Pancreas (tissue), 10 donors: ENCODE measurements at regions not wholly inside any gene's neighbourhood (a gene's known extent, or its start where the extent isn't known, plus 50 kb on each side); places are given as distances from the start of the nearest gene placed in this dataset.

Experiments
- ATAC-seq, 4 donors: fragments of 200-7000 bp; cut with Tn5 transposase; one replicate each; pipeline versions ENCODE4 v1.8.0 to v1.9.1; 2020; ENCODE audit warnings: mild to moderate bottlenecking in 4 of 4, moderate library complexity in 4 of 4
- DNase-seq, 6 donors: peaks; one replicate each; pipeline ENCODE4 v3.0.0-alpha.2; 2020
- FAIRE-seq: peaks from 2 replicates; lab custom pipeline; 2012; peaks lifted over from hg19 to GRCh38; lab: Jason Lieb, UNC
- H3K27ac ChIP-seq, 4 donors: fragments of 200-600 bp; sonication (generic); 1 replicate in 3 of 4; 2 replicates in 1 of 4; pipeline versions ENCODE4 v1.5.0 to v1.8.0; 2020
- H3K27me3 ChIP-seq, 4 donors: fragments of 200-600 bp; one replicate each; pipeline ENCODE4 v1.8.0; 2021
- H3K36me3 ChIP-seq, 3 donors: fragments of 200-600 bp; sonication (generic) in 1 of 3; one replicate each; pipeline versions ENCODE4 v1.5.0 to v1.8.0; 2020 to 2021
- H3K4me1 ChIP-seq, 3 donors: fragments of 200-600 bp; one replicate each; pipeline ENCODE4 v1.8.0; 2021
- H3K4me3 ChIP-seq, 4 donors: fragments of 200-600 bp; sonication (generic) in 2 of 4; one replicate each; pipeline versions ENCODE4 v1.5.0 to v1.8.0; 2020 to 2021
- H3K9me3 ChIP-seq, 4 donors: fragments of 200-600 bp; one replicate each; pipeline ENCODE4 v1.8.0; 2021
- WGBS, 2 donors: extraction: QIAGEN DNeasy Blood & Tissue Kit; methylation state at CpG; one replicate each; pipeline ENCODE4 v1.1.7; 2013; 5-methylcytosine and 5-hydroxymethylcytosine counted together
- intact Hi-C, 3 donors: fragments of 100-400 bp; cut with DNase I; formaldehyde crosslinking; loops; one replicate each; pipeline versions ENCODE4 v1.11.1 to v1.14.2; 2022
- TF ChIP-seq, protein P1 (sequence below), 4 donors: fragments of 200-600 bp; sonication (generic) in 3 of 4; IDR thresholded peaks; one replicate each; pipeline versions ENCODE4 v1.5.0 to v1.8.0; 2021; ENCODE audit warnings: antibody characterized with exemption in 4 of 4
- donor health status: healthy with polysubstance abuse.
- donor health status: DM: no; HTN: no; CAD: no; lungs with moderate emphysema.
- donor health status: DM: no; HTN: no; CAD: no.
- donor health status: control.
- donor health status: control.
- donor health status: Bipolar disorder and iron deficiency.
- donor health status: DM: yes; HTN: yes; CAD: no.
- donor health status: DM: no; HTN: no; CAD: no.
- donor health status: DM: no; HTN: no; CAD: no.
- donor health status: DM: yes; HTN: yes; CAD: no.

GRCh38 chr18:75679331-75679730 is 251.8 kb upstream of the SMIM21 start:
- Histone ChIP-seq H3K27me3 (no peaks in the 10 kb centered on the region), H3K36me3 (no peaks in the 10 kb centered on the region), H3K4me1 (peaks cover 0 to 9% (median 0%) of the 10 kb centered on the region in 3 donors), H3K4me3 (no peak overlapping the region), H3K9me3 (no peaks in the 10 kb centered on the region), H3K27ac (no peak overlapping the region)
- TF ChIP-seq, protein P1, sequence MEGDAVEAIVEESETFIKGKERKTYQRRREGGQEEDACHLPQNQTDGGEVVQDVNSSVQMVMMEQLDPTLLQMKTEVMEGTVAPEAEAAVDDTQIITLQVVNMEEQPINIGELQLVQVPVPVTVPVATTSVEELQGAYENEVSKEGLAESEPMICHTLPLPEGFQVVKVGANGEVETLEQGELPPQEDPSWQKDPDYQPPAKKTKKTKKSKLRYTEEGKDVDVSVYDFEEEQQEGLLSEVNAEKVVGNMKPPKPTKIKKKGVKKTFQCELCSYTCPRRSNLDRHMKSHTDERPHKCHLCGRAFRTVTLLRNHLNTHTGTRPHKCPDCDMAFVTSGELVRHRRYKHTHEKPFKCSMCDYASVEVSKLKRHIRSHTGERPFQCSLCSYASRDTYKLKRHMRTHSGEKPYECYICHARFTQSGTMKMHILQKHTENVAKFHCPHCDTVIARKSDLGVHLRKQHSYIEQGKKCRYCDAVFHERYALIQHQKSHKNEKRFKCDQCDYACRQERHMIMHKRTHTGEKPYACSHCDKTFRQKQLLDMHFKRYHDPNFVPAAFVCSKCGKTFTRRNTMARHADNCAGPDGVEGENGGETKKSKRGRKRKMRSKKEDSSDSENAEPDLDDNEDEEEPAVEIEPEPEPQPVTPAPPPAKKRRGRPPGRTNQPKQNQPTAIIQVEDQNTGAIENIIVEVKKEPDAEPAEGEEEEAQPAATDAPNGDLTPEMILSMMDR (IDR thresholded peaks at IDR 0.05): no peak
- intact Hi-C loops: no loop called here
- WGBS, 2 donors: 62 to 64% methylated on average over 13 of the region's 13 CpGs
- ATAC-seq (peak in 2 of 4 donors; percentile 34 to 38), DNase-seq (no peak), FAIRE-seq (no peak)

GRCh38 chr18:75678627-75679026 is 251.1 kb upstream of the SMIM21 start:
- no peak for DNase-seq
- Histone ChIP-seq H3K27ac (no peak overlapping the region), H3K4me1 (peaks cover 0 to 9% (median 0%) of the 10 kb centered on the region in 3 donors), H3K4me3 (no peak overlapping the region), H3K9me3 (no peaks in the 10 kb centered on the region), H3K27me3 (no peaks in the 10 kb centered on the region), H3K36me3 (no peaks in the 10 kb centered on the region)
- intact Hi-C loops: no loop called here
- ATAC-seq: peak; percentile 48 to 78 (median 74)
- 1 to 5% methylated on average over 7 of the region's 7 CpGs for WGBS, 2 donors
- no peak for FAIRE-seq
- TF ChIP-seq, protein P1 (IDR thresholded peaks at IDR 0.05): no peak

DNA sequence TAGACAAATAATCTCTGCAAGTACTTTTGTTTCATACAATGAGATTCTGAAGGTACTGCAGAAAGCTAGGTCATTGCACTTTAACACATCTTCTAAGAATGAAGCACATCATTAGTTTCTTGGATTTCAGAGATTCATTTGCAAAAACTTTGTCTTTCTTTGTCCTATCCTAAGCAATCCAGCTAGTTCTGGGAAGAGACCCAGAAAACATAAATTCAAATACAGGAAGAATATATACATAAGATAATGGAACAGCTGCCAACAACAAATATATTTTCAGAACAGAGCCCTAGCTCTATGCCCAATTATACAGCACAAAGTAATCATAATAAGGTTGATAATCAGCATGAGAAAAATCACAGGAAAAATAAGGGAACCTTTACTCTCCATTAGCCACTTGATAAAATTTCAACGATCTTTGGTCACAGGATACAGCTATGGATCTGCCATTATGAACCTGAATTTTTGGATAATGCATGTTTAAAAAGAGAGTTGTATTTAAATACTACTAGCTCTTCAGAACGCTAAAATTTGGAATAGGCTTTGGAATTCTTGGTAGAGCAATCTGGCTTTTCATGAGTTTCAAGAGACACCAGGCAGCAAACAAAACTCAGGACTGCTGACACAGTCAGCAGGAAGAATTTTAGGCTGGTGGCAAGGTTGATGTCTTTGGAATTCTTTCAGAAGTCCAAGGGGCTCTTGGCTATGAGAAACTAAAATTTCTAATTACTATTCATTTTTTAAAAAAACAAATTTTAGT is 250.4 kb upstream of the SMIM21 start:
- Histone ChIP-seq H3K4me1 (peaks cover 0 to 9% (median 0%) of the 10 kb centered on the region in 3 donors), H3K9me3 (no peaks in the 10 kb centered on the region), H3K36me3 (no peaks in the 10 kb centered on the region), H3K27me3 (no peaks in the 10 kb centered on the region), H3K27ac (no peak overlapping the region), H3K4me3 (no peak overlapping the region)
- ATAC-seq (no peak), DNase-seq (no peak), FAIRE-seq (no peak)
- 40 to 43% methylated on average over 2 of the region's 2 CpGs for WGBS, 2 donors
- TF ChIP-seq, protein P1 (IDR thresholded peaks at IDR 0.05): no peak
- intact Hi-C loops: no loop called here

DNA sequence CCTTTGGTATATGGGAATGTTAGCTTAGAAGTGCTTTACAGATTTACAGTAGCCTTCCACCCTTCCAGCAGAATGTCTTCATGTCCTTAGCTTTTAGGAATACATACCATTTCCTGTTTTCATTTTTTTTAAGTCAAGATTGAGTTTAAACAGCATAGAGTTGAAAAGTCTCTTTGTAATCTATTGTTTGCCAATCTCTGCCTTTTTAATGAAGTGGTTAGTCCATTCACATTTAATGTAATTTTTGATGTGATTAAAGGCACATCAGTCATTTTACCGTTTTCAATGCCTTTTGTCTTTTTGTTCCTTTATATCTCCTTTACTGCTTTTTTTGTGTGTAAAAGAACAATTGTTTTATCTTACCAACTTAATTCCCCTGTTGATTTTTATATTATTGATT is 233.4 kb upstream of the SMIM21 start:
- no peaks in the 10 kb centered on the region for H3K9me3 ChIP-seq
- no peaks in the 10 kb centered on the region for H3K36me3 ChIP-seq
- no peak for ATAC-seq
- H3K27ac ChIP-seq: no peak overlapping the region
- no peaks in the 10 kb centered on the region for H3K4me1 ChIP-seq
- H3K4me3 ChIP-seq: no peak overlapping the region
- 29 to 33% methylated on average over 1 of the region's 1 CpG for WGBS, 2 donors
- DNase-seq: no peak
- TF ChIP-seq, protein P1 (IDR thresholded peaks at IDR 0.05): no peak
- intact Hi-C loops: no loop called here
- no peaks in the 10 kb centered on the region for H3K27me3 ChIP-seq
- FAIRE-seq: no peak

- H3K36me3 ChIP-seq: no peaks in the 10 kb centered on the region
- no peaks in the 10 kb centered on the region for H3K9me3 ChIP-seq
- H3K4me1 ChIP-seq: no peaks in the 10 kb centered on the region
- DNase-seq (no peak), FAIRE-seq (no peak), ATAC-seq (no peak)
- H3K27ac ChIP-seq: no peak overlapping the region
- TF ChIP-seq, protein P1 (IDR thresholded peaks at IDR 0.05): no peak
- intact Hi-C loops: no loop called here
- H3K4me3 ChIP-seq: no peak overlapping the region
- no peaks in the 10 kb centered on the region for H3K27me3 ChIP-seq
Observed at GRCh38 chr18:75659535-75660023, 232.1 kb upstream of the SMIM21 start.
